ENCODE measurements at regions not wholly inside any gene's neighbourhood (a gene's known extent, or its start where the extent isn't known, plus 50 kb on each side); places are given as distances from the start of the nearest gene placed in this dataset.

GRCh38 chr11:119509282-119509841 is 86.4 kb upstream of the THY1 start:
- no peak for TF ChIP-seq REST (IDR thresholded peaks at IDR 0.05; ENCODE audit: low read depth)
- no peak for TF ChIP-seq NFIC (IDR thresholded peaks at IDR 0.05)
- TF ChIP-seq USF1 (IDR thresholded peaks at IDR 0.05) = no peak
- TF ChIP-seq TEAD4 (IDR thresholded peaks at IDR 0.05) = no peak
- TF ChIP-seq MAX (IDR thresholded peaks at IDR 0.05) = no peak
- TF ChIP-seq EGR1 (IDR thresholded peaks at IDR 0.05) = no peak
- no peak for TF ChIP-seq TCF12 (IDR thresholded peaks at IDR 0.05; ENCODE audit: low read depth)
- TF ChIP-seq ZBTB7A (IDR thresholded peaks at IDR 0.05; ENCODE audit: low read depth) = no peak

- TF ChIP-seq CEBPB (IDR thresholded peaks at IDR 0.05) (no peak), ZBTB7A (IDR thresholded peaks at IDR 0.05; ENCODE audit: low read depth) (no peak), EP300 (IDR thresholded peaks at IDR 0.05; ENCODE audit: borderline replicate concordance) (no peak), YY1 (IDR thresholded peaks at IDR 0.05; ENCODE audit: low read depth) (no peak), CREB1 (IDR thresholded peaks at IDR 0.05; ENCODE audit: low read depth) (no peak), RAD21 (IDR thresholded peaks at IDR 0.05; ENCODE audit: low read depth) (no peak), USF1 (IDR thresholded peaks at IDR 0.05) (no peak), TEAD4 (IDR thresholded peaks at IDR 0.05) (no peak), MAX (IDR thresholded peaks at IDR 0.05) (no peak), FOXM1 (IDR thresholded peaks at IDR 0.05; ENCODE audit: borderline replicate concordance, low read depth) (no peak), REST (IDR thresholded peaks at IDR 0.05; ENCODE audit: low read depth) (no peak), TAF1 (IDR thresholded peaks at IDR 0.05; ENCODE audit: low read depth) (no peak)
Measured at GRCh38 chr11:119506436-119506835, 83.5 kb upstream of the THY1 start.

- TF ChIP-seq CEBPB (IDR thresholded peaks at IDR 0.05) (no peak), CREB1 (IDR thresholded peaks at IDR 0.05; ENCODE audit: low read depth) (no peak), YY1 (IDR thresholded peaks at IDR 0.05; ENCODE audit: low read depth) (no peak), RAD21 (IDR thresholded peaks at IDR 0.05; ENCODE audit: low read depth) (no peak), TEAD4 (IDR thresholded peaks at IDR 0.05) (no peak), ZBTB7A (IDR thresholded peaks at IDR 0.05; ENCODE audit: low read depth) (no peak), EP300 (IDR thresholded peaks at IDR 0.05; ENCODE audit: borderline replicate concordance) (no peak), FOXM1 (IDR thresholded peaks at IDR 0.05; ENCODE audit: borderline replicate concordance, low read depth) (no peak), REST (IDR thresholded peaks at IDR 0.05; ENCODE audit: low read depth) (no peak), TCF12 (IDR thresholded peaks at IDR 0.05; ENCODE audit: low read depth) (no peak), NFIC (IDR thresholded peaks at IDR 0.05) (no peak), EGR1 (IDR thresholded peaks at IDR 0.05) (no peak), TAF1 (IDR thresholded peaks at IDR 0.05; ENCODE audit: low read depth) (no peak), USF1 (IDR thresholded peaks at IDR 0.05) (no peak), MAX (IDR thresholded peaks at IDR 0.05) (no peak)
Measured at GRCh38 chr11:119505861-119506260, 82.9 kb upstream of the THY1 start.

GRCh38 chr11:119505071-119505470 is 82.1 kb upstream of the THY1 start:
- TF ChIP-seq MAX (IDR thresholded peaks at IDR 0.05) (no peak), ZBTB7A (IDR thresholded peaks at IDR 0.05; ENCODE audit: low read depth) (no peak), FOXM1 (IDR thresholded peaks at IDR 0.05; ENCODE audit: borderline replicate concordance, low read depth) (no peak), TAF1 (IDR thresholded peaks at IDR 0.05; ENCODE audit: low read depth) (no peak), USF1 (IDR thresholded peaks at IDR 0.05) (no peak), NFIC (IDR thresholded peaks at IDR 0.05) (no peak), TCF12 (IDR thresholded peaks at IDR 0.05; ENCODE audit: low read depth) (no peak), EGR1 (IDR thresholded peaks at IDR 0.05) (no peak), CREB1 (IDR thresholded peaks at IDR 0.05; ENCODE audit: low read depth) (no peak), CEBPB (IDR thresholded peaks at IDR 0.05) (no peak), EP300 (IDR thresholded peaks at IDR 0.05; ENCODE audit: borderline replicate concordance) (no peak)

Measured in Ishikawa (cell line).